ENCODE measurements at regions not wholly inside any gene's neighbourhood (a gene's known extent, or its start where the extent isn't known, plus 50 kb on each side); places are given as distances from the start of the nearest gene placed in this dataset.
"Not testable (repeated sequence)": the region's sequence is repeated elsewhere in the genome, so short reads cannot be mapped to it uniquely, and the experiment has no call there.

GRCh38 chr9:88905506-88905905 is 85.8 kb upstream of the S1PR3 start:
- no peaks in the 10 kb centered on the region for H3K27me3 ChIP-seq
- no peaks in the 10 kb centered on the region for H3K4me1 ChIP-seq
- H3K27ac ChIP-seq: no peak overlapping the region
- no peaks in the 10 kb centered on the region for H3K36me3 ChIP-seq (replicated peaks in 1 of 2; ENCODE audit: insufficient read depth in 1 of 2, low read depth in 2 of 2)
- no peak overlapping the region for H3K4me3 ChIP-seq
- intact Hi-C loops (cut with DNase I): no loop called here
- 63 to 75% methylated on average over 2 of the region's 2 CpGs for WGBS, 2 donors
- ATAC-seq (no peak), DNase-seq (no peak)
- H3K9me3 ChIP-seq: no peaks in the 10 kb centered on the region
- no peak for TF ChIP-seq POLR2A (IDR thresholded peaks at IDR 0.05)
- no peak for TF ChIP-seq CTCF (IDR thresholded peaks at IDR 0.05)

- no peak for ATAC-seq
- H3K9me3 ChIP-seq: no peaks in the 10 kb centered on the region
- intact Hi-C loops (cut with DNase I): no loop called here
- peak overlapping the region in 2 of 4 donors; percentile 13 to 68 for H3K27ac ChIP-seq
- no peaks in the 10 kb centered on the region for H3K36me3 ChIP-seq (replicated peaks in 1 of 2; ENCODE audit: insufficient read depth in 1 of 2, low read depth in 2 of 2)
- 45 to 57% methylated on average over 2 of the region's 2 CpGs for WGBS, 2 donors
- H3K27me3 ChIP-seq: no peaks in the 10 kb centered on the region
- H3K4me1 ChIP-seq: peaks cover 26% of the 10 kb centered on the region
- H3K4me3 ChIP-seq: no peak overlapping the region
- DNase-seq: no peak
- TF ChIP-seq CTCF (IDR thresholded peaks at IDR 0.05): no peak
- no peak for TF ChIP-seq POLR2A (IDR thresholded peaks at IDR 0.05)
Observed at GRCh38 chr9:88915916-88916315, 75.4 kb upstream of the S1PR3 start.

- H3K4me3 ChIP-seq: no peak overlapping the region
- 4 to 31% methylated on average over 1 of the region's 1 CpG for WGBS, 2 donors
- H3K36me3 ChIP-seq (replicated peaks in 1 of 2; ENCODE audit: insufficient read depth in 1 of 2, low read depth in 2 of 2): no peaks in the 10 kb centered on the region
- H3K27me3 ChIP-seq: no peaks in the 10 kb centered on the region
- H3K4me1 ChIP-seq: peaks cover 26% of the 10 kb centered on the region
- H3K9me3 ChIP-seq: no peaks in the 10 kb centered on the region
- H3K27ac ChIP-seq: peak overlapping the region in 3 of 4 donors; percentile 30 to 72 (median 68)
- no peak for TF ChIP-seq CTCF (IDR thresholded peaks at IDR 0.05)
- TF ChIP-seq POLR2A (IDR thresholded peaks at IDR 0.05): no peak
- intact Hi-C loops (cut with DNase I): no loop called here
- DNase-seq (no peak), ATAC-seq (no peak)
Observed at GRCh38 chr9:88916894-88917293, 74.4 kb upstream of the S1PR3 start.

GRCh38 chr9:88917375-88917774 is 73.9 kb upstream of the S1PR3 start:
- WGBS, 2 donors: 57 to 60% methylated on average over 3 of the region's 3 CpGs
- TF ChIP-seq POLR2A (IDR thresholded peaks at IDR 0.05): peak in 1 of 3 donors; percentile 33
- peak in 1 of 7 experiments; percentile 2 for TF ChIP-seq CTCF (IDR thresholded peaks at IDR 0.05)
- DNase-seq (peak; percentile 73 to 83 (median 74)), ATAC-seq (peak; percentile 93)
- Histone ChIP-seq H3K9me3 (no peaks in the 10 kb centered on the region), H3K4me1 (peaks cover 26% of the 10 kb centered on the region), H3K27me3 (no peaks in the 10 kb centered on the region), H3K36me3 (replicated peaks in 1 of 2; ENCODE audit: insufficient read depth in 1 of 2, low read depth in 2 of 2) (no peaks in the 10 kb centered on the region), H3K27ac (peak overlapping the region in 3 of 4 donors; percentile 30 to 72 (median 68)), H3K4me3 (no peak overlapping the region)
- intact Hi-C loops (cut with DNase I): no loop called here

GRCh38 chr9:88918537-88918936 is 72.7 kb upstream of the S1PR3 start:
- intact Hi-C loops (cut with DNase I): not testable (repeated sequence)
- 86% methylated on average over 1 of the region's 1 CpG; no CpG with 5 or more reads in 1 of the 2 donors for WGBS, 2 donors

More at GRCh38 chr9:88918537-88918936, 72.7 kb upstream of the S1PR3 start:
- H3K4me1 ChIP-seq: peaks cover 26% of the 10 kb centered on the region
- H3K27me3 ChIP-seq; H3K4me3 ChIP-seq; DNase-seq; H3K27ac ChIP-seq; H3K36me3 ChIP-seq (replicated peaks in 1 of 2; ENCODE audit: insufficient read depth in 1 of 2, low read depth in 2 of 2); ATAC-seq; H3K9me3 ChIP-seq: not testable (repeated sequence)

Data from body of pancreas (tissue), 4 donors.